Loucy (cell line): ENCODE measurements at regions not wholly inside any gene's neighbourhood (a gene's known extent, or its start where the extent isn't known, plus 50 kb on each side); places are given as distances from the start of the nearest gene placed in this dataset.

ENCODE experiments used
- H2AFZ ChIP-seq: fragments of 200-600 bp; sonication (generic); 2 replicates; pipeline ENCODE4 v1.6.0; 2016; ENCODE audit warnings: antibody characterized with exemption, mild to moderate bottlenecking, low read length, moderate library complexity
- H3F3A ChIP-seq: fragments of 200-600 bp; 2 replicates; pipeline ENCODE4 v1.6.0; 2016; ENCODE audit warnings: antibody characterized with exemption, low read depth, mild to moderate bottlenecking
- H3K27me3 ChIP-seq: fragments of 200-600 bp; sonication (generic); 2 replicates; pipeline ENCODE4 v1.6.1; 2014; ENCODE audit warnings: low read length, mild to moderate bottlenecking; ENCODE audit not compliant: insufficient read depth, poor library complexity, severe bottlenecking
- H3K36me3 ChIP-seq: fragments of 200-600 bp; sonication (generic); 2 replicates; pipeline ENCODE4 v1.6.1; 2016; ENCODE audit warnings: low read length; ENCODE audit not compliant: insufficient read depth
- H3K4me1 ChIP-seq: fragments of 200-600 bp; sonication (generic); 2 replicates; pipeline ENCODE4 v1.5.1; 2014; ENCODE audit warnings: low read length, mild to moderate bottlenecking; ENCODE audit not compliant: insufficient read depth, poor library complexity, severe bottlenecking
- H3K4me2 ChIP-seq: fragments of 200-600 bp; sonication (generic); 2 replicates; pipeline ENCODE4 v1.6.0; 2014; ENCODE audit warnings: antibody characterized with exemption, low read length, low read depth, mild to moderate bottlenecking; ENCODE audit not compliant: poor library complexity, severe bottlenecking
- H3K4me3 ChIP-seq: fragments of 200-600 bp; sonication (generic); 2 replicates; pipeline ENCODE4 v1.5.1; 2014; ENCODE audit warnings: low read length, mild to moderate bottlenecking, mixed read lengths; ENCODE audit not compliant: poor library complexity, severe bottlenecking
- H3K79me2 ChIP-seq: fragments of 200-600 bp; sonication (generic); 2 replicates; pipeline ENCODE4 v1.6.1; 2014; ENCODE audit warnings: low read length; ENCODE audit not compliant: insufficient read depth
- H3K9ac ChIP-seq: fragments of 200-600 bp; sonication (generic); 2 replicates; pipeline ENCODE4 v1.6.0; 2014; ENCODE audit warnings: mild to moderate bottlenecking, low read depth, low read length, moderate library complexity; ENCODE audit not compliant: poor library complexity, severe bottlenecking
- H3K9me2 ChIP-seq: fragments of 200-600 bp; sonication (generic); replicated peaks from 2 replicates; pipeline ENCODE4 v1.6.1; 2016; ENCODE audit warnings: low read depth, low read length, mixed read lengths
- H3K9me3 ChIP-seq: fragments of 200-600 bp; sonication (generic); 2 replicates; pipeline ENCODE4 v1.6.1; 2014; ENCODE audit warnings: mild to moderate bottlenecking, antibody characterized with exemption, low read length, low read depth; ENCODE audit not compliant: insufficient read depth
- H4K20me1 ChIP-seq: fragments of 200-600 bp; sonication (generic); 2 replicates; pipeline ENCODE4 v1.6.0; 2014; ENCODE audit warnings: antibody characterized with exemption, low read length, mild to moderate bottlenecking; ENCODE audit not compliant: insufficient read depth, poor library complexity, severe bottlenecking
- CTCF ChIP-seq: fragments of 200-600 bp; sonication (generic); conservative IDR thresholded peaks from 2 replicates; pipeline ENCODE4 v1.5.1; 2014; ENCODE audit warnings: mild to moderate bottlenecking, antibody characterized with exemption, low read length
- EZH2phosphoT487 ChIP-seq: fragments of 200-600 bp; IDR thresholded peaks from 2 replicates; pipeline ENCODE4 v1.6.1; 2018; ENCODE audit warnings: antibody characterized with exemption, mild to moderate bottlenecking, moderate library complexity, borderline replicate concordance

- H3K27me3 ChIP-seq = no peaks in the 10 kb centered on the region
- no peak overlapping the region for H2AFZ ChIP-seq
- TF ChIP-seq EZH2phosphoT487 (no peak), CTCF (no peak)
- no peaks in the 10 kb centered on the region for H3F3A ChIP-seq
- no peaks in the 10 kb centered on the region for H3K4me1 ChIP-seq
- H3K36me3 ChIP-seq = no peaks in the 10 kb centered on the region
- H3K9me2 ChIP-seq = no peaks in the 10 kb centered on the region
- H3K9ac ChIP-seq = no peak overlapping the region
- H3K9me3 ChIP-seq = no peaks in the 10 kb centered on the region
- no peaks in the 10 kb centered on the region for H3K79me2 ChIP-seq
- H4K20me1 ChIP-seq = no peaks in the 10 kb centered on the region
- H3K4me2 ChIP-seq = no peak overlapping the region
- no peak overlapping the region for H3K4me3 ChIP-seq
Observed at GRCh38 chr5:125100951-125101350, 354.5 kb upstream of the ZNF608 start.

- H2AFZ ChIP-seq = no peak overlapping the region
Observed at GRCh38 chr5:125103459-125103858, 357.0 kb upstream of the ZNF608 start.

GRCh38 chr5:125106271-125106670 lies 359.8 kb upstream of the ZNF608 start:
- TF ChIP-seq EZH2phosphoT487 = no peak
- TF ChIP-seq CTCF = no peak

More at GRCh38 chr5:125103459-125103858, 357.0 kb upstream of the ZNF608 start:
- no peak overlapping the region for H3K4me3 ChIP-seq
- no peaks in the 10 kb centered on the region for H3K9me3 ChIP-seq
- H3K9ac ChIP-seq = no peak overlapping the region
- H3K36me3 ChIP-seq = no peaks in the 10 kb centered on the region
- no peak for TF ChIP-seq EZH2phosphoT487
- TF ChIP-seq CTCF = no peak
- no peaks in the 10 kb centered on the region for H4K20me1 ChIP-seq
- H3K4me1 ChIP-seq = no peaks in the 10 kb centered on the region
- H3K27me3 ChIP-seq = no peaks in the 10 kb centered on the region
- H3K4me2 ChIP-seq = no peak overlapping the region
- H3K79me2 ChIP-seq = no peaks in the 10 kb centered on the region
- no peaks in the 10 kb centered on the region for H3F3A ChIP-seq
- H3K9me2 ChIP-seq = no peaks in the 10 kb centered on the region

More at GRCh38 chr5:125106271-125106670, 359.8 kb upstream of the ZNF608 start:
- Histone ChIP-seq H3K9ac (no peak overlapping the region), H3K4me1 (no peaks in the 10 kb centered on the region), H3K36me3 (no peaks in the 10 kb centered on the region), H3F3A (no peaks in the 10 kb centered on the region), H3K9me3 (no peaks in the 10 kb centered on the region), H3K27me3 (no peaks in the 10 kb centered on the region), H2AFZ (no peak overlapping the region), H3K4me2 (no peak overlapping the region), H4K20me1 (no peaks in the 10 kb centered on the region), H3K4me3 (no peak overlapping the region), H3K79me2 (no peaks in the 10 kb centered on the region), H3K9me2 (no peaks in the 10 kb centered on the region)
